Lung (tissue), 11 donors: ENCODE measurements at regions not wholly inside any gene's neighbourhood (a gene's known extent, or its start where the extent isn't known, plus 50 kb on each side); places are given as distances from the start of the nearest gene placed in this dataset.

ENCODE experiments used
- ATAC-seq: fragments of 200-7000 bp; cut with Tn5 transposase; one replicate; pipeline ENCODE4 v1.9.1; 2020; ENCODE audit warnings: moderate number of reproducible peaks; ENCODE audit not compliant: insufficient read depth, low FRiP score
- DNase-seq, 3 donors: peaks; one replicate each; pipeline ENCODE4 v3.0.0-alpha.2; 2013 to 2017
- H3K27ac ChIP-seq, 2 donors: one replicate each; pipeline ENCODE4 v1.5.1; 2013; ENCODE audit warnings: mild to moderate bottlenecking in 2 of 2, moderate library complexity in 2 of 2, control low read depth in 1 of 2, inconsistent platforms in 1 of 2, low read depth in 1 of 2, low read length in 1 of 2
- H3K27me3 ChIP-seq, 3 donors: one replicate each; pipeline ENCODE4 v1.5.1; 2013; ENCODE audit warnings: low read length in 2 of 3; ENCODE audit not compliant: control insufficient read depth in 3 of 3, insufficient read depth in 3 of 3
- H3K36me3 ChIP-seq, 4 donors: one replicate each; pipeline ENCODE4 v1.5.1; 2013; ENCODE audit warnings: low read length in 4 of 4, mild to moderate bottlenecking in 1 of 4, moderate library complexity in 1 of 4; ENCODE audit not compliant: control insufficient read depth in 4 of 4, insufficient read depth in 4 of 4
- H3K4me1 ChIP-seq, 5 donors: one replicate each; pipeline ENCODE4 v1.5.1; 2013; ENCODE audit warnings: low read length in 5 of 5, mild to moderate bottlenecking in 2 of 5, moderate library complexity in 1 of 5; ENCODE audit not compliant: control insufficient read depth in 5 of 5, insufficient read depth in 5 of 5
- H3K4me3 ChIP-seq: one replicate; pipeline ENCODE4 v1.5.1; 2013; ENCODE audit warnings: mild to moderate bottlenecking, control low read depth, moderate library complexity
- H3K9ac ChIP-seq, 2 donors: one replicate each; pipeline ENCODE4 v1.5.1; 2013; ENCODE audit warnings: low read length in 2 of 2, control low read depth in 1 of 2; ENCODE audit not compliant: insufficient read depth in 1 of 2
- H3K9me3 ChIP-seq, 4 donors: one replicate each; pipeline ENCODE4 v1.5.1; 2013; ENCODE audit warnings: low read length in 3 of 4, mild to moderate bottlenecking in 1 of 4, moderate library complexity in 1 of 4; ENCODE audit not compliant: control insufficient read depth in 4 of 4, insufficient read depth in 3 of 4
- CTCF ChIP-seq: IDR thresholded peaks from 2 replicates; pipeline ENCODE4 v1.5.1; 2012; ENCODE audit warnings: mild to moderate bottlenecking; ENCODE audit errors: control extremely low read depth, extremely low read depth
- WGBS, 2 donors: extraction: QIAGEN DNeasy Blood & Tissue Kit; methylation state at CpG; one replicate each; pipeline ENCODE4 v1.1.7; 2013; 5-methylcytosine and 5-hydroxymethylcytosine counted together
- donor health status: control.
- donor health status: control.
- donor health status: Bipolar disorder and iron deficiency.
- donor health status: healthy.
- donor health status: DM: yes; HTN: yes; CAD: no.

GRCh38 chr9:33651125-33651524, 127.1 kb downstream of the ANKRD18B start:
- Histone ChIP-seq H3K4me1 (no peaks in the 10 kb centered on the region), H3K36me3 (no peaks in the 10 kb centered on the region), H3K27ac (no peak overlapping the region), H3K9me3 (peaks cover 0 to 3% (median 1%) of the 10 kb centered on the region in 4 donors), H3K9ac (no peak overlapping the region), H3K27me3 (peaks cover 0 to 7% (median 5%) of the 10 kb centered on the region in 3 donors), H3K4me3 (no peak overlapping the region)
- TF ChIP-seq CTCF, result no peak
- ATAC-seq (no peak), DNase-seq (no peak)
- 54 to 70% methylated on average over 3 of the region's 3 CpGs for WGBS, 2 donors

GRCh38 chr9:33659921-33660320, 135.4 kb upstream of the PRSS3 start:
- Histone ChIP-seq H3K4me1 (peaks cover 0 to 12% (median 0%) of the 10 kb centered on the region in 5 donors), H3K36me3 (no peaks in the 10 kb centered on the region), H3K9me3 (no peaks in the 10 kb centered on the region), H3K27me3 (no peaks in the 10 kb centered on the region), H3K27ac (no peak overlapping the region), H3K9ac (no peak overlapping the region), H3K4me3 (no peak overlapping the region)
- 76 to 78% methylated on average over 1 of the region's 1 CpG for WGBS, 2 donors
- TF ChIP-seq CTCF, result no peak
- no peak for DNase-seq
- no peak for ATAC-seq

- no peak overlapping the region for H3K27ac ChIP-seq
- peaks cover 0 to 12% (median 0%) of the 10 kb centered on the region in 5 donors for H3K4me1 ChIP-seq
- DNase-seq, result no peak
- H3K27me3 ChIP-seq, result no peaks in the 10 kb centered on the region
- no peak for ATAC-seq
- no peaks in the 10 kb centered on the region for H3K36me3 ChIP-seq
- no peak overlapping the region for H3K9ac ChIP-seq
- H3K9me3 ChIP-seq, result no peaks in the 10 kb centered on the region
- 74 to 86% methylated on average over 3 of the region's 3 CpGs for WGBS, 2 donors
- H3K4me3 ChIP-seq, result no peak overlapping the region
- no peak for TF ChIP-seq CTCF
Observed at GRCh38 chr9:33660772-33661171, 134.6 kb upstream of the PRSS3 start.

- TF ChIP-seq CTCF, result no peak
- Histone ChIP-seq H3K36me3 (no peaks in the 10 kb centered on the region), H3K4me1 (peaks cover 0 to 12% (median 0%) of the 10 kb centered on the region in 5 donors), H3K27me3 (no peaks in the 10 kb centered on the region), H3K9ac (no peak overlapping the region), H3K9me3 (no peaks in the 10 kb centered on the region), H3K4me3 (no peak overlapping the region), H3K27ac (no peak overlapping the region)
- WGBS, 2 donors, result 77 to 86% methylated on average over 3 of the region's 3 CpGs
- DNase-seq, result peak in 2 of 3 donors; percentile 45 to 64
- ATAC-seq, result no peak
Observed at GRCh38 chr9:33661176-33661575, 134.2 kb upstream of the PRSS3 start.
